Spleen (tissue), 7 donors: ENCODE measurements at regions not wholly inside any gene's neighbourhood (a gene's known extent, or its start where the extent isn't known, plus 50 kb on each side); places are given as distances from the start of the nearest gene placed in this dataset.

ENCODE experiments used
- POLR2A ChIP-seq, 3 donors: fragments of 450-650 bp; IDR thresholded peaks; one replicate each; pipeline ENCODE4 v1.5.1; 2017; ENCODE audit warnings: antibody characterized with exemption in 3 of 3, mild to moderate bottlenecking in 1 of 3
- TF ChIP-seq, protein P1 (sequence below), 11 experiments: fragments of 200-600 bp in 7 of 11; fragments of 450-650 bp in 4 of 11; sonication (generic) in 4 of 11; IDR thresholded peaks in 8 of 11; conservative IDR thresholded peaks in 3 of 11; 1 replicate in 7 of 11; 2 replicates in 4 of 11; pipeline versions ENCODE4 v1.4.0 to v1.8.0; 2016 to 2021; ENCODE audit warnings: antibody characterized with exemption in 11 of 11, inconsistent platforms in 4 of 11, mild to moderate bottlenecking in 1 of 11
- donor health status: DM: no; HTN: no; CAD: no; lungs with moderate emphysema.
- donor health status: DM: no; HTN: no; CAD: no.
- donor health status: DM: no; HTN: no; CAD: no.

DNA sequence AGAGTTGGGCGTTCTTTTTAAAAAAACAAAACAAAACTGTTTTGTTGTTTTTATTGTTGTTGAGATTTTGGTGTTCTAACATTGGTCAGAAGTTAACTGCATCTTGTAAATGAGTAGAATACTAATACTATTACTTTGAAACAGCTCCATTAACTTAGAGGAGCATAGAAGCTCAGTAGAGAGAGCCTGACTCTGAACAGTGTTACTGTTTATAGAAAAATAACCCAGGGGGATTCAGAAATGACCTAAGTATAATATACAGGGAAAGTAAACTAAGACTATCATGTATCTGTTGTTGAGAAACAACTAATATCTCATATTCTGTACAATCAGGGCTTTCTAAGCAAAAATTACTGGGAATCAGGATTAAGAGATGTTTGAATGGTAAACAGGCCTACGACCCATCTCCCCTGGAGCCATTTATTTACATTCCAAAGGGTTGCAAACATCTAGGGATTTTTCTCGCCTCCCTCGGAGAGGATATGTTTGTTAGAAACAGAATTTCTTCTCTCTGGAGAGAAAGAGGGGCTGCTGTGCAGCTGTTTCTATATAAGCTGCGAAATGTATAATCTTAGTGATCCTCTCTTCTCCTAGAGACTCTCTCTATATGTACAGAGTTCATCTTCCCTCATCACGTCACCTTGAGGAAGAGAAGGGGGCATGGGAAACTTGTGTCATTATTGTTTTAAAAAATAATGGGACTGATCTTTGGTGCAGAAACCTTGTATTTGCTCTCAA is 827.5 kb upstream of the DPPA4 start:
- TF ChIP-seq, protein P1, sequence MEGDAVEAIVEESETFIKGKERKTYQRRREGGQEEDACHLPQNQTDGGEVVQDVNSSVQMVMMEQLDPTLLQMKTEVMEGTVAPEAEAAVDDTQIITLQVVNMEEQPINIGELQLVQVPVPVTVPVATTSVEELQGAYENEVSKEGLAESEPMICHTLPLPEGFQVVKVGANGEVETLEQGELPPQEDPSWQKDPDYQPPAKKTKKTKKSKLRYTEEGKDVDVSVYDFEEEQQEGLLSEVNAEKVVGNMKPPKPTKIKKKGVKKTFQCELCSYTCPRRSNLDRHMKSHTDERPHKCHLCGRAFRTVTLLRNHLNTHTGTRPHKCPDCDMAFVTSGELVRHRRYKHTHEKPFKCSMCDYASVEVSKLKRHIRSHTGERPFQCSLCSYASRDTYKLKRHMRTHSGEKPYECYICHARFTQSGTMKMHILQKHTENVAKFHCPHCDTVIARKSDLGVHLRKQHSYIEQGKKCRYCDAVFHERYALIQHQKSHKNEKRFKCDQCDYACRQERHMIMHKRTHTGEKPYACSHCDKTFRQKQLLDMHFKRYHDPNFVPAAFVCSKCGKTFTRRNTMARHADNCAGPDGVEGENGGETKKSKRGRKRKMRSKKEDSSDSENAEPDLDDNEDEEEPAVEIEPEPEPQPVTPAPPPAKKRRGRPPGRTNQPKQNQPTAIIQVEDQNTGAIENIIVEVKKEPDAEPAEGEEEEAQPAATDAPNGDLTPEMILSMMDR (IDR thresholded peaks at IDR 0.05 in 8 of 11, conservative IDR thresholded peaks at IDR 0.05 in 3 of 11), result no peak
- TF ChIP-seq POLR2A (IDR thresholded peaks at IDR 0.05), result no peak
